ENCODE measurements at regions not wholly inside any gene's neighbourhood (a gene's known extent, or its start where the extent isn't known, plus 50 kb on each side); places are given as distances from the start of the nearest gene placed in this dataset.

GRCh38 chr12:88424791-88425730 lies 155.2 kb downstream of the KITLG start:
- TF ChIP-seq MAFK (IDR thresholded peaks at IDR 0.05; ENCODE audit: low read depth, low read length) (no peak), POLR2A (IDR thresholded peaks at IDR 0.05; ENCODE audit: low read depth, low read length) (no peak), RAD21 (IDR thresholded peaks at IDR 0.05; ENCODE audit: low read length) (no peak), BHLHE40 (IDR thresholded peaks at IDR 0.05; ENCODE audit: low read depth, low read length) (no peak)
- TF ChIP-seq, protein P1, sequence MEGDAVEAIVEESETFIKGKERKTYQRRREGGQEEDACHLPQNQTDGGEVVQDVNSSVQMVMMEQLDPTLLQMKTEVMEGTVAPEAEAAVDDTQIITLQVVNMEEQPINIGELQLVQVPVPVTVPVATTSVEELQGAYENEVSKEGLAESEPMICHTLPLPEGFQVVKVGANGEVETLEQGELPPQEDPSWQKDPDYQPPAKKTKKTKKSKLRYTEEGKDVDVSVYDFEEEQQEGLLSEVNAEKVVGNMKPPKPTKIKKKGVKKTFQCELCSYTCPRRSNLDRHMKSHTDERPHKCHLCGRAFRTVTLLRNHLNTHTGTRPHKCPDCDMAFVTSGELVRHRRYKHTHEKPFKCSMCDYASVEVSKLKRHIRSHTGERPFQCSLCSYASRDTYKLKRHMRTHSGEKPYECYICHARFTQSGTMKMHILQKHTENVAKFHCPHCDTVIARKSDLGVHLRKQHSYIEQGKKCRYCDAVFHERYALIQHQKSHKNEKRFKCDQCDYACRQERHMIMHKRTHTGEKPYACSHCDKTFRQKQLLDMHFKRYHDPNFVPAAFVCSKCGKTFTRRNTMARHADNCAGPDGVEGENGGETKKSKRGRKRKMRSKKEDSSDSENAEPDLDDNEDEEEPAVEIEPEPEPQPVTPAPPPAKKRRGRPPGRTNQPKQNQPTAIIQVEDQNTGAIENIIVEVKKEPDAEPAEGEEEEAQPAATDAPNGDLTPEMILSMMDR (conservative IDR thresholded peaks at IDR 0.05; ENCODE audit: low read depth, low read length), result no peak

Data from IMR-90 (cell line).